DMS153 (cell line): ENCODE measurements at regions not wholly inside any gene's neighbourhood (a gene's known extent, or its start where the extent isn't known, plus 50 kb on each side); places are given as distances from the start of the nearest gene placed in this dataset.

ENCODE experiments used
- DNase-seq: peaks from one replicate; lab custom pipeline; 2025; lab: John Stamatoyannopoulos, UW

DNA sequence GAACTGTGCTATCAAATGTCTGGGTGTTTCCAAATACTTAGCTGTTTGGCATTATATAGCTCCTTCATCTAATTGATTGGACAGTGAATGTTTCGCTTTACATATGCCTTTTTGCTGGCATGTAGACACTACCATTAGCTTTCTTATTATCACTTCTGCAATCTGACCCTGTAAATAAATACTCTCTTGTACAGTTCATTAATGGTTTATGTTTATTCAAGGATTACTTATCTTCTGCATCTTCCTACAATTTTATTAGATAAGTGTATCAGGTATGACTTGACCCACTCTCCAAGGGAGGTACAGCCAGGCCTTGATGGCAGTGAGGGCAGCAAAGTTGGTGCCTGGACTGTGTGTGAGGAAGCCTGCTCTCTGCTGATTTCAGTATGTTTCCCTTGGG lies 614.1 kb upstream of the SETBP1 start:
- DNase-seq = no peak

DNA sequence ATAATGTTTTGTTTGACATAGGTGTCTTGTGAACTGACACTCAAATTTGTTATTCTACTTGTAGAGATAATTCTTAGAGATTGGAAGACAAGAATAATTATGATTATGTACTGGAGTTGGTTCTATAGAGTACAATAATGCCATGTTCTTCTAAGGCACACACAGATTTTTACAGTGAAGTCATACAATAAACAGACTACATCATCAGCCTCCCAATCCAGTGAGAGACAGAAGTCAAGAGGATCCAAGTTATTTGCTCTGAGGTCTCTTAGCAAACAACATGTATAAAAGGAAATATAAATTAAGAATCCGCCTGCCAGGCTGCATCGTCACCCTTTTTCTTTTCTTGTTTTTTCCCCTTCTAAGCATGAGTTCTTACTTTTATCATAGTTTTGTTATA lies 613.5 kb upstream of the SETBP1 start:
- DNase-seq = peak; percentile 31

DNA sequence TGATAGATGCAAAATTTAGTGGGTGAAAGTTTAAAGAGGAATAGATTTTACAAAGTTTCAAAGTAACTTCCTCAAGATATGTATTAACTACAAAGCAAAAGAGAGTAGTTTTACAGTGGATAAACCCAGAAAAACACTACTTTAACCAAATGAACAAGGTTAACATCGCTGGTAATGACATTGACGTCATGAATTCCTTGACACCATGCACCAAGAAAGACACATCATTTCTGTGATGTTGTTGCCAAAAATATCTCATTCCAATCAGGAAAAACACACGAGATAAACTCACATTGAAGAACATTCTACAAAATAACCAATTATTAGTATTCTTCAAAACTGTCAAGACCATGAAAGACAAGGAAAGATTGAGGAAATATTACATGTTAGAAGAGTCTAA lies 605.6 kb upstream of the SETBP1 start:
- no peak for DNase-seq

DNA sequence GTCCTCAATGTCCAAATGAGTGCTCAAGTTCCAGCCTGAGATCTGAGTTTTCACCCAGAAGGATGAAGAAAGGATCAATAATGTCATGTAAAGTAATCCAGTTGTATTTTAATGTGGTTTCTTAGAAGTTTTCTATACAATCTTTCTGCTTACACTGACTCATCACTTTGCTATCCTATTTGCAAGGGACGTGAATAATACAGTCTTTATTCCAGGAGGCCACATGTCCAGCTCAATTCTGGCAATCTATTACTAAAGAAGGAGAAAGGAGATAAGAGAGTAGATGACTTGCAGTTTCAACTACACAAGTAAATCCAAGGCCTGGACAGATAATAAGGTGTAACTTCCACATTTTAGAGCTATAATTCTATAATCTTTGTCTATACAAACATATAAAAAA lies 601.1 kb upstream of the SETBP1 start:
- no peak for DNase-seq

DNA sequence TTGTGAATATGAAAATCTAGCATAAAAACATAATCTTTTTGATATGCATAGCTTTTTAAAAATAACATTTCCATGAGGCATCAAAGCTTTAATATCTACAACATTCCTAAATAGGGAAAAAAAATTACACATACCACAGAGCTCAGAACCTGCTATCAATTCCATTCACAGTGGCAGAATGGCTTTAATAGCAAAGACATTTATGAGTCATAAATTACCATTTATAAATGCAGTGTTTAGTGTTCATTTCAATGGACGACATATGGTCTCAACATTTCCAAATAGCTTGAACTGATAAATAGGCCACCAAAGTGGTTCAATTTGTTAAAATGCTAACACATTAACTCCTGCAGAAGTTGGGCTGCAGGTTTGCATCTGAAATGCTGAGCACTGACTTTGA lies 600.6 kb upstream of the SETBP1 start:
- DNase-seq = no peak

DNA sequence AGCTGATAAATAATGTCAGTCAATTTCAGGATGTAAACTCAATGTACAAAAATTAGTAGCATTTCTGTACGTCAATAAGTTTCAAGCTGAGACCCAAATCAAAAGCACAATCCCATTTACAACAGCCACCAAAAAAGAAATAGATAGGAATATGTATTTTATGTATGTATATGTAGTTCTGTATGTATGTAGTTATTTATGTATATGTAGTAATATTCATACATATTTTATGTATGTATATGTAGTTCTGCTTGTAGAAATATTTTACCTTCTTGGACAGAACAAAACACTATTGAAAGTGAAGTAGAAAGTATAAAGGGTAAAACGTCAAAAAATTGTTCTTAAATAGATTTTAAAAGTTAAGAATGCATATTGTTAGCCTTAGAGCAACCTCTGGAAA lies 591.0 kb upstream of the SETBP1 start:
- DNase-seq = no peak

DNA sequence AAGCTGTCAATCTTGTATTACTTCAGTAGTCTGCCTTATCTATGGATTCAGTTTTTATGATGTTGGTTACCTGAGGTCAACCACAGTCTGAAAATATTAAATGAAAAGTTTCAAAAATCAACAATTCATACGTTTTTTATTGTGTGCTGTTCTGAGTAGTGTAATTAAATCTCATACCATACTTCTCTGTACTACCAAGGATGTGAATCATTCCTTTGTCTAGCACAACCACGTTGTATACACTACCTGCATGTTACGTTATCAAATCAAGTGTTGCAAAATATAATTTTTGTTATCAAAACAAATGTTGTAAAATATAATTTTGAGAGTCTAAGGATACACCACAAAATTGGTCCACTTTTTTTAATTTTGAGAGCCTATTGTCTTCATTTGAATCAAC lies 590.2 kb upstream of the SETBP1 start:
- no peak for DNase-seq

DNA sequence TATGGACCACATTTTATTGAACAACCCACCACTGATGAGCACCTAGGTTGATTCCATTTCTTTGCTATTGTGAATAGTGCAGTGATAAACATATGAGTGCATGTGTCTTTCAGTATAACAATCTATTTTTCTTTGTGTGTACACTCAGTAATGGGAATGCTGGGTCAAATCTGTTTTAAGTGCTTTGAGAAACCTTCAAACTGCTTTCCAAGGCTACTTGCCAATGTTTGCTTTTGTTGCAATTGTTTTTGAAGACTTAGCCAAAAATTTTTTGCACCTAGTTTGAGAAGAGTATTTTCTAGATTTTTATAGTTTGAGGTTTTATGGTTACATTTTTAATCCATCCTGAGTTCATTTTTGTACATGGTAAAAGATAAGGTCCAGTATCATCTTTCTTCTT lies 587.4 kb upstream of the SETBP1 start:
- DNase-seq = no peak

DNA sequence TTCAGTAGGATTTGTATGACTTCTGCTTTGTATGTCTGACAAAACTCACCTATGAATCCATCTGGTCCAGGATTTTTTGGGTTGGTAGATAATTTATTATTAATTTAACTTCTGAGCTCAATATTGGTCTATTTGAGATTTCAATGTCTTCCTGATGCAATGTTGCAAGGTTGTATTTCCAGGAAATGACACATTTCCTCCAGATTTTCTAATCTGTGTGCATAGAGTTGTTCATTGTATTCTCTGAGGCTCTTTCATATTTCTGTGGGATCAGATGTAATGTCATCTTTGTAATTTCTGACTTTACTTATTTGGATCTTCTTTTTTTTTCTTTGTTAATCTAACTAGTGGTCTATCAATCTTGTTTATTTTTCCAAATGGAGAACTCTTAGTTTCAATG lies 584.7 kb upstream of the SETBP1 start:
- DNase-seq = no peak

DNA sequence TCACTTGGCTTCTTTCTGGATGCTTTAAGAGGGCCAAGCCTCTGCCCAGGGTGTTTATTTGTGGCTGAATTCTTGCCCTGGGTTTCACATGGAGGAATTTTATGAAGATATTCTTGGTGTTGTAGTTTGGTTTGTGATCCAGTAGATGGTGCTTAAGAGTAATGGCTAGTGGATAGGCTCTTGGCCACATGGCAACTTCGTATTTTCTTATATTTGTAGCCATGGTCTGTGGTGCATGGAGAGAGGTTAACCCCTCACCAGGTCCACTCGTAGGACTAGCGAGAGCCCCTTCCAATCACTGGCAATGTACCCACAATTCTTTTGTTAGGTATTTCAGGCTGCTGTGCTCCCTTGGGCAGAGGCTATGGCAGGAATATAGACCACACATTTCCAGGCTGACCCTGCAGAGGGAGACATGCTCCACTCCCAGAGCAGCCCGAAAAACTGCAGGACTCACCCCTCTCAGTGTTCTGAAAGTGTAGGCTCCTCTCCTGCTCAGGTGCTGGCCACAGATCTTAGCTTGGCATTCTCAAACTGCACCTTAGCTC lies 582.1 kb upstream of the SETBP1 start:
- DNase-seq = no peak

DNA sequence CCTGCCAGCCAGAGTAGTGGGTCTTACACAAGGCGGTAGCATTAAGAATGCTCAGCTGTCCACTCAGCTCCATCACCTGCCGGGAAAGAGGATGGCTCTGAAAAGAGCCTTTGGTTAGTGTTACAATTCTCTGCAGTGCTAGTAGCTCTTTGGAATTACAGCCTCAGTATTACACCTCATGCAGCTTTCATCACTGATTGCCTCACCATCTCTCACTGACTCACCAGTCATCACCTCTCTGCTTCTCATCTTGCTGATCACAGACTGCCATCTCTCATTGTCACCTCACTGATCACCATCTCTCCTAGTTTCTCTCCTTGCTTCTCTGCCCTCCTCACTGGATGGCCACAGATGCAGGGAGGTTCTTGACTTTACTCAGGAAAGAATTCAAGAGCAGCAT lies 573.5 kb upstream of the SETBP1 start:
- no peak for DNase-seq

DNA sequence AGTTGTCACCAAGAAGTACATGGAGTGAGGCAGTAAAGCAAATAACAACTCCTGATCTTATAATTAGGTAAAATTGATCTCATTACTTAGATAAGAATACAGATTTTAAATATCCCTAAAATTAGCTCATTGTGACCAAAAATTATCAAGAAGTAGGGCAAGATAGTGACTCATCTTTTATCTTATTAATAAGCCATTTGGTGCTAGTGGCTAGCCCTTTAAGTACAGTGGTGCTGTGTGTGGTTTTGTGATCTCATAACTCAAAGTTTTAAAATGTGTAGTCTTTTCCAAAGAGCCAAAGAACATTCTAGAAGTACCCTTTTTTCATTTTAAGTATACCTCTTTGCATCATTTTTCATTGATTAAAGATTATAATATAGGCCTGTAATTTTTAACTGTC lies 569.4 kb upstream of the SETBP1 start:
- DNase-seq = no peak

DNA sequence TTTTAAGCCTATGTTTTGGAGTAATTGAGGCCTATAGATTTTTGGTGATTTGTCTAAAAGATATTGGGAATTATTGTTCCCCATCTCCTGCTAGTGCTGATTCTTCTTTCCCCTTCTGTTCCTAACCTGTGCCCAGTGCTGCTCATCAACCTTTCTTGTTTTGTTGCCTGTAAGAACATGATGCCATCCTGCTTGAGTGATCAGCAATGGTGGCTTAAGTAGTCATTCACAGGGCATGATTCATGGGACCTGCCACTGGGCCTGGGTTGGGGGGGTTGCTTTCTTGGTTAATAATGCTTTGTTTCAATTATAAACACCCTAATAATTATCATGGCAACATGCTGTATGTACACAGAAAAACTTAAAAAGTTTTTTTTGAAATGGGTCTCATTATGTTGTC lies 562.9 kb upstream of the SETBP1 start:
- no peak for DNase-seq

DNA sequence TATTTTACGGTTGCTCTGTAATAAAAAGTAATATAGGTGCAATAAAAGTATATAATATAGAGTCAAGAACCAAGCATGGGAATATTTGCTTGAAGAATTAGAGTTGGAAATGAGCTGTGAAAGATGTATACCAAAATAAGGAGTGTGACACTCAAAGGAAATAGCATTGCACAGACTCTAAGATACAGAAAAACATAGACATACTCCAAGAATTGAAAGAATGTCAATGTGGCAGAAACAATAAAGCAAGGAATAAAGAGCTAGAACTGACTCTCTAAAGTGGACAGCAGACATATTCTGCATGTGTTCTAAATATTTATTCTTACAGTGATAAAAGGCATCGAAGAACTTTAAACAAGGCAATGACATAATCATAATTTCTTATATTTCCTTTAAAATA lies 561.1 kb upstream of the SETBP1 start:
- no peak for DNase-seq

DNA sequence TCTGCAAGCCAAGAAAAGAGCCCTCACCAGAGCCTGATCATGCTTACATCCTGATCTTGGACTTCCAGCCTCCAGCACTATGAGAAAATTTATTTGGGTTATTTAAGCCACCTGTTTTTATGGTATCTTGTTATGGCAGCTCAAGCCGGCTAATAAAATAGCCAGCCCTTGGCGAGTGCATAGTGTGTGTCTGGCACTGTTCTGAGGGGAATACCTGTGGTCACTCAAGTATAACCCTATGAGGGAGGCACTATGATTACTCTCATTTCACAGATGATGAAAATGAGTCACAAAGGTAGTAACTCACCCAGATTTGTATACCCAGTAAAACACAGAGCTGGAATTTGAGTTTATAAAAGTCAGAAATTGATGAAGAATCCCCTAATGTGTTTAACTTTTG lies 556.9 kb upstream of the SETBP1 start:
- DNase-seq = no peak

DNA sequence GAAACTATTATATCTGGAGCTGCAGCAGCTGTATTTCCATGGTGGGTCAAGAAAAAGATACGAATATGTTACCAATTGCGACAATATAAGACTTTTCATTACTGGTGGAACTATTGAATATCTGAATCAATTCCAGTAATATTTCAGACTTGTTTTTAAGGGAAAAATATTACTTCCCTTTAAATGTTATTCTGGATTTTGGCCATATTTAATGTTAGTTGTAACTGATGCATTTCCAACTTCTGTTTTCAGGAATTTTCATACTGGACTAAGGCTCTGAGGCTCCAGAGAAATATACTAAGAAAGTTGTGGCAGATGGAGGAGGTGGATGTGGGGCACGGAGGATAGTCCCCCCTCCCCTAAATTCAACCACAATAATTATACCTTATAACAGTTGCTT lies 555.2 kb upstream of the SETBP1 start:
- DNase-seq = no peak

DNA sequence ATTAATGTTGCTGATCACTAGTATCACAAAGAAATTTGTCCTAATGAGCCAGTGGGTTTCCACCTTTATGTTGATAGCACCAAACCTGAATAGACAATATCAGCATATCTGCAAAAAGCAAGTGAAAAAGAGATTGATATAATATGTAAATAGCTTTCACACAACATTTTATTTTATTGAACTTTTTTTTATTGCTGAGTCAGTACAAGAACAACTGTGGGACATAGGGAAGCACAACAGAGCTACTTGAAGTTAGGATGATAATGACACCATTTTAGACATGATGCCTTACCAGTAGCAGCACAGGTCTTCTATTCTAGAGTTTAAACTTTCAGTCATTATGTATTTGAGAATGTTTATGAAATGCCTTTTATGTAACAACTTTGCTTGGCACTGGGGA lies 554.1 kb upstream of the SETBP1 start:
- no peak for DNase-seq

DNA sequence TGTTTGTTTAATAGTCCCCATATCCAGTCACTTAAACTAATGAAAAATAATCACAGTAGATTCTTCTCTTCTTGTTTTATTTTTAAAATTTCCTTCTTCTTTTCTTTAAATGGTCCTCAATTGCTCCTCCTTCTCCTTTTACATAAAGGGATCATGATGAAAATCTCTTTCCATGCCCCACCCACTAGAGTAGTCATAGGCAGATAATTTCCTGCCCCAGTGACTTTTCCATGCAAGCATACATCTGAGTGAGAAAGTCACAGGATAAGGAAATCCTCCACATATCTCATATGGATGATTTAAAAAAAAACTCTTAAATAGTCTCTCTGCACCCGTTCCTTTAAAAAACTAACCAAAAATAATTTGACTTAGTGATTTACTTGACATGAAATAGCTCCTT lies 552.3 kb upstream of the SETBP1 start:
- no peak for DNase-seq

DNA sequence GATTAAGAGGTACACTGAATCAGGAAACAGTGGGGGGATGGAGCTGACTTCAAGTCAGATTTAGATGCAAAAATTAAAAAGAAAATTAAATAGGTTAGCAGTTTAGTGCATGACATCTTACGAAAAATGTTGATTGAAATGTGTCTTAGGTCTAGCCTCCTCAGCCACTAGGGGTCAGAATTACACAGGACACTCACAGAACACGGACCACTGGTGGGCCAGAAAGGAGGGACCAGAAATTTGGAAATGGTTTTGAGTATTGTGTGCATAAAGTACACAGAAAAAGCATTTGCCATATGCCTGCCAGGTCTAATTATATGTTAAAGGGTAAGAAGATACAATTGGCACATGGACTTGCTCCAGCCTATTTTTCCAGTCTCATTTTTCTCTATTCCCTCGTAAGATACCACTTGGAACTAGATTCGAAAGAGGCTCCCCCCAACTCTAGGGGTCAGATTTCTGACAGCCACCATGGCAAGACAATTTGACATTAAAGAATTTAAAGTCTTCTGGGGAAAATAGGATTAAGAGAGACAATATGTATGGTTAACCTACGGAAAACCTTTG lies 550.2 kb upstream of the SETBP1 start:
- peak; percentile 2 for DNase-seq

DNA sequence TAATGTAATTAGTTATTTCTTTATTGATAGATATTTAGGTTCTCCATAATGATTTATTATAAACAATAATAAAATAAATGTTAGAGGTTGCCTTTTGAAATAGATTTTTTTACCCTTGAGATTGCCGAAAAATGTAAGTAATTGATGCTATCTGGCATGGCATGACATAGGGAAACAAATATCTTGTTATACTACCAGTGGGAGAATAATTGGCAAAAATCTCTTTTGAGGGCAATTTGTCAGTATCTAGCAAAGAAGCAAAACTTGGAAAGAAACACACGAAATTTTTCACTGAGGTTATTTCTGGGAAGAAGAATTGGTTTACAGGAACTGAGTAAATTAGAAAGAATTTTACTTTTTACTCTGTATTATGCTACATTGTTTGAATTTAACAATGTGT lies 547.2 kb upstream of the SETBP1 start:
- no peak for DNase-seq

DNA sequence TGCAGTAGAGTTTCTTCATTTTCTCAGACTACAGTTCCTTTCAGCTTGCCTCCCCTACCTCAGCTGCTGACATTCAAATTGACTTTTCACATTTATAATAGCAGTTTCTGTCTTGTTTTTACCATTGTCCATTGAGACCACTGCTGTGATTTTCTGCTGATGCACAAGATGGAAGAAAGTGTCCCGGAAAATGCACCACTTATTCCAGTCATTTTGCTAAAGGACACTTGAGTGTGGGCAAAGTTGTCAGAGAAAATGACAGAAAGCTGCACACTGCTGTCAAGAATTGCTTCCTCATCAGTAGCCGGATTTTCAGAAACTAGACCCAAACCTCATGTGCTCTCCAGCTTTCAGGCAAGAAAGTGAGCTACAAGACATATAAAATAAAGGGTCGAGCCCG lies 546.2 kb upstream of the SETBP1 start:
- DNase-seq = no peak

DNA sequence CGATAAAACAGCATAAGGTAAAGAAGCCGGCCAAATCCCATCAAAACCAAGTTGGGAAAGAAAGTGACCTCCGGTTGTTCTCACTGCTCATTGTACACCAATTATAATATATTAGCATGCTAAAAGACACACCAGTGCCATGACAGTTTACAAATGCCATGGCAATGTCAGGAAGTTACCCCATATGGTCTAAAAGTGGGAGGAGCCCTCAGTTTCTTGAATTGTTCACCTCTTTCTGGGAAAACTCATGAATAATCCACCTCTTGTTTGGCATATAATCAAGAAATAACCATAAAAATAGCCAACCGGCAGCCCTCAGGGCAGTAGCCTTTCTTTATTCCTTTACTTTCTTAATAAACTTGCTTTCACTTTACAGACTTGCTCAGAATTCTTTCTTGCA lies 544.9 kb upstream of the SETBP1 start:
- DNase-seq = no peak

DNA sequence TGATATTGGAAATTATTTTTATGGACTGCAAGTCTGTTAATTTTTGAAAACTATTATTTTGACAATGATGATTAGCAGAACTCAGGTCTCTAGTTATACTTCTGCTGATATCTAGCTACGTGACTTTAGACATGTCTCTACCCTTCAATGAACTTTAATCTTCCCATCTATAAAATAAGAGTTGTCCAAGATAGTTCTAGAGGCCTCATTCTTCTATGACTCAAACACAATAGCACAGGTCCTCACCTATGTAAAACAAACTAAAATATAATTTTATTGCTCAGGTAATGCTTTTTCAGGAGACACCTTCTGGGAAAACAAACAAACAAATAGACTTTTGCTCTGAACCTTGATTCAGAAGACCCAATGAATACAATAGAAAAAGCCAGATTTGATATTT lies 544.4 kb upstream of the SETBP1 start:
- no peak for DNase-seq

DNA sequence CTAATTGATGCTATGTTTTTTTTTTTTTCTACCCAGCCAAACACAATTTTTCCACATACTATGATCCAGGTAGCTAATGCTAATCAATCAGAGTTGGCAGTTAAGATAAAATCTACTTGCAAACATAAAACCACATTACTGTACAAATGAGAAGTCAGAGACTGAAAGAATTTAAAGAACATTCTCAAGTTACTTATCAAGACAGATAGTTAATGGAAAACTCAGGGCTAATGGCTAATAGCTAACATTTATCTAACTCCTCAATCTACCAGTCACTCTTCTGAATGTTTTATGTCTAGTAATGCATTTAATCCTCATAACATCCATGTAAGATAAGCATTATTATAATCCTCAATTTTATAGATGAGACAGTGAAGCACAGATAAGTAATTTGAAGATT lies 537.6 kb upstream of the SETBP1 start:
- DNase-seq = no peak

DNA sequence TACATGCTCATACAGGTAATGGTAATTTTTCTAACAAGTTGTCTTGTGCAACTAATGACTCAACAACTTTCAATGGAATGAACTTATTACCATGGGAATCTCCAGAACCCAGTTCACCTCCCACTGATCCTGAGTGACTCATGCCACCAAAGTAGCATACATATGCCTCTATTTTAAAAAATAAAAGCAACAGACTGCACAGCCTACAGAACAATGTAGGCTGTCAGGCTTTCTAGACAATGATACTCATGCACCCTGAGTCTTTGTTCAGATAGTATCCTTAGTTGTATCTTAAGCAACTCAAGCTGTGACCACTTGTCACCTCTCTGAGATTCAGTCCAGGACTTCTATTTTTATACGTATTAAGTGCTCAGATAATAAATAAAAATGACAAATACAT lies 531.0 kb upstream of the SETBP1 start:
- no peak for DNase-seq
